Suppressor macrophage treated with lipopolysaccharide for 1 hour (primary cell): ENCODE measurements at regions not wholly inside any gene's neighbourhood (a gene's known extent, or its start where the extent isn't known, plus 50 kb on each side); places are given as distances from the start of the nearest gene placed in this dataset.
"Not testable (repeated sequence)": the region's sequence is repeated elsewhere in the genome, so short reads cannot be mapped to it uniquely, and the experiment has no call there.

Experiments
- DNase-seq, 3 donors: peaks; one replicate each; pipeline ENCODE4 v3.0.0-alpha.2; 2020 to 2022

DNA sequence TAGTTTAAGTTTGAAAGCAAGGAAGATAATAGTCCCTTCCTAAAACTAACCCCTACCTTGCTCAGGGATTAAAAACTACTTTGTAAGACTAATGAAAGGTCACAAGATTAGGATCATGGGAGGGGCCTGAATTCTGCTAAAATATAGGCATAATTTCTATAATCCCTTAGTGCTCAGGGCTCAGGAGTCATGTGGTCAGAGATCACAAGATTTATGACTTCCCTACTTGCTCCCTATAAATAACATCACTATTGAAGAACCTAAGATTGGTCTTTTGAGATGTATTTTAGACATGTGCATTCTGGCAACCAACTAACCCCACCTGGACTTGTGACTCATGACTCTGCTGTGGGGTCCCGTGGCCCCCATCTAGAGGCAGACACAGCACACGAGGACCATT, 81.1 kb downstream of the STMND1 start:
- DNase-seq: no peak

DNA sequence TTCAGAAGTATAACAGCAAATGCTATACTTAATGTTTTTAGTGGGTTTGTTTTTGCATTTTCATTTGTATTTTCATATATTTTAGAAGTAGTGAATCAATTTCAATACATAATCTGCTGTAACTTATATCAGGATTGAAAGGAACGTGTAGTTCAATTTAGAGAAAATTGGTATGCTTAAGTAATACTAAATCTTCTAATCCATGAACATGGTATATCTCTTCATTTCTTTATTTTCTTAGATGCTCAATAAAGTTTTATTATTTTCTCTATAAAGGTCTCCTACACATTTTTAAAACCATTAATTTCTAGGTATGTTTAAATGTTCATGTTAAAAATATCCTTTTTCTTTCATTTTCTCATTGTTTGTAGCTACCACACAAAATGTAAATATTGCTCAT, 85.1 kb downstream of the STMND1 start:
- DNase-seq: no peak

DNA sequence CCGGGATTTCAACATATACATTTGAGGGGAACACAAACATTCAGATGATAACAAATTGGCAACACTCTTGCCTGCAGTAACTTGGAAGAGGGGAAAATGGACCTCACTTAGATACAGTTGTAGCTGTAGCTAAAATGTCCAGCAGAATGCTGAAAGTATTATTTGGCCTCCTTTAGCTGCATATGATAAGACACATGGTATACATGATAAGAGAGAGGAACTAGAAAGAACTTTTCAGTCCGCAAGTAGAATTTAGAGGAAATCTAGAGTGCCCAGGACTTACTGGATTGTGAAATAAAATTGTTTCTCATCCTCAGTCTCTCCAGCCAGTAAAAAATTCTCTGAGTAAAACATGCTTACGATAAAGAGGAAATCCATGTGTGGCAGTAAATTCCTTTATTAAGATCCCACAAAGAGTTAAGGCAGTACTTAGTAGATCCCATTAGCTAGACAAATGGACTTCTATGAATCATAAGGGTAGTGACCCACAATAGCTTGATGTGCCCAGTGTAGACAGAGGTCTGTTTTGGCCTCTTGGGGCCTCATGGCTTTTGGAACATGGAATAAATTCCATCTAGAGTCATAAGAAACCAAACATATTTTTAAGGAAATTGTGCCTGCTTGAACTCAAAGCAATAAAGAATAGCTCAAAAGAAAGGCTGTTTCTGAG, 87.9 kb upstream of the RBM24 start:
- peak in 2 of 3 donors; percentile 20 to 31 for DNase-seq

DNA sequence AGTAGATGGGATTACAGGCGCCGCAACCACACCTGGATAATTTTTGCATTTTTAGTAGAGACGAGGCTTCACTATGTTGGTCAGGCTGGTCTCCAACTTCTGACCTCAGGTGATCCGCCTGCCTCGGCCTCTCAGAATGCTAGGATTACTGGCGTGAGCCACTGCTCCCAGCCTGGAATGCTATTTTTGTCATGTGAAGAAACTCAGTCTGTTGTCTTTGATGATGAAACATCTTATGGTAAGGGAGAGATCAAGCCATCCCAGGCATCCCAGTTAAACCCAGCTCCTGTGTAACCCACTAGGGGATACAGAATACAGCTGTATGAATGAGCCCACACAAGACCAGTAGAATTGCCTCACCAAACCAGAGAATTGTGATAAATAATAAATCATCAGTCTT, 83.6 kb upstream of the RBM24 start:
- DNase-seq: no peak

DNA sequence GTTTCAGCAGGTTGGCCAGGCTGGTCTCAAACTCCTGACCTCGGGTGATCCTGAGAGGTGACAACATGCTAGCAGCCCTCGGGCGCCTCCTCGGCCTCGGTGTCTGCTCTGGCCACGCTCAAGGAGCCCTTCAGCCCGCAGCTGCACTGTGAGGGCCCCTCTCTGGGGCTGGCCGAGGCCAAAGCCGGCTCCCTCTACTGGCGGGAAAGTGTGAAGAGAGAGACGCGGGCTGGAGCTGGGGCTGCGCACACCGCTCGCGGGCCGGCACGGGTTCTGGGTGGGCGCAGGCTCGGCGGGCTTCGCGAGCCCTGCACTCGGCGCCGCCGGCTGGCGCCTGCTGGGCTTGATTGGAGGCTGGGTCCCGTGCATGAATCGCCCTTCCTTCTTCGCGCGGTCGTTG, 80.8 kb upstream of the RBM24 start:
- no peak for DNase-seq

DNA sequence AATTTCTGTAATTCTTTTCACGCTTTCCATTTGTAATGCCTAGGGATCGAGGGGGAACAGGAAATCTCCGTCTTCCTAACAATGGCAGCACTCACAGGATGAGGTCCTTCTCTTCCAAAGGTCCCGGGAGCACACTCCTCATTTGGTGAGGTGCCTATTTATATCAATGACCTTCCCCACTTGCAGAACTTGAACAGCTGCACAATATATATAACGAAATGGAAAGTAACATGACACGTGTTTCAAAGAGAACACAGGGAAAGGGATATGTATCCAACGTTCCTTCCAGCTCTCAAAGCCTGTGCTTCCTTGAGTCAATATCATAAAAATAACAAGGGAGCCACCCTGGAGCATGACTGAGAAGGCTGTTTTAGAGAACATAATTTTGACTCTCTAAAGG, 78.6 kb upstream of the RBM24 start:
- DNase-seq: no peak

DNA sequence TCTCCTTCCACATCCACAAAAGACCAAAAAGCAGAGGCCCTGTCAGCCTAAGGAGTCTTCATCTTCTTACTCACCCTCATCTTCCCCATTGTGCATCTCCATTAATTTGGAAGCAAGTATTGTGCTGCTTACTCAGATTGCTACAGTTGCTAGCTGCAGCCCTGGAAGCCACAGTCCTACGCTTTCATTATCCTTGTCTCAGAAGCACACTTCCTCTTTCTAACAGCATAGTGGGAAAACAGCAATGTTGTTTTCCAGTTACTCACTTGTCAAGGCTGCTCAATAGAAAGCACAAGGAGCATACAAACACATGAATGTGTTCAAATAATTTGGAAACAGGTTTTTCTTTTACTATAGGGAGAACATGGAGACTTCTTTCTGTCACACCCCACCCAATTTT, 76.6 kb upstream of the RBM24 start:
- peak; percentile 33 to 44 (median 43) for DNase-seq

DNA sequence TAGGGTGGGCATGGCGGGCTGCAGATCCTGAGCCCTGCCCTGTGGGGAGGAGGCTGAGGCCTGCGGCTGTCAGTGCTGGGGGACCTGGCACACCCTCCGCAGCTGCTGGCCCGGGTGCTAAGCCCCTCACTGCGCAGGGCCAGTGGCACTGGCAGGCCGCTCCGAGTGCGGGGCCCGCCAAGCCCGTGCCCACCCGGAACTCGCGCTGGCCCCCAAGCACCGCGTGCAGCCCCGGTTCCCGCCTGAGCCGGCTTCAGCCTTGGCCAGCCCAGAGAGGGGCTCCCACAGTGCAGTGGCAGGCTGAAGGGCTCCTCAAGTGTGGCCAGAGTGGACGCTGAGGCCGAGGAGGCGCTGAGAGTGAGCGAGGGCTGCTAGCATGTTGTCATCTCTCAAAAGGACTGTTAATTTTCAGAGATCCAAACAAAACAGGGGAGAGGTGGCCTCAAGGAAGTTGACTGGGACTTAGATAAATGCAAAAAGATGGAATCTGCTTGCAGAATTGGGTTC, 74.5 kb upstream of the RBM24 start:
- DNase-seq: no peak

DNA sequence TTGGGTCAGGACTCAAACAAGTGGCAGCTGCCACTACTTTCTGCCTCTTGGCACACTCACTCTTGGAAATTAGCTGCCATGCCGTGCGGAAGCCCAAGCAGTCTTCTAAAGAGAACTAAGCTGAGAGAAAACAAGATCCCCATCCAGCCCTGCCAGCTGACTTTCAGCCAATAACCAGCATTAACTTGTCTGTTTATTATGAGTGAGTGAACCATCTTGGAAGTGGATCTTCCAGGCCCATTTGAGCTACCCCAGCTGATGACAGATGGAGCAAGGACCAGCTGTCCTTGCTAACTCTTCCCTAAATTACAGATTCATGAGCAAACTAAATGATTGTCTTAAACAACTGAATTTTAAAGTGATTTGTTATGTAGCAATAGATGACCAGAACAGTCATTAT, 73.9 kb upstream of the RBM24 start:
- no peak for DNase-seq

DNA sequence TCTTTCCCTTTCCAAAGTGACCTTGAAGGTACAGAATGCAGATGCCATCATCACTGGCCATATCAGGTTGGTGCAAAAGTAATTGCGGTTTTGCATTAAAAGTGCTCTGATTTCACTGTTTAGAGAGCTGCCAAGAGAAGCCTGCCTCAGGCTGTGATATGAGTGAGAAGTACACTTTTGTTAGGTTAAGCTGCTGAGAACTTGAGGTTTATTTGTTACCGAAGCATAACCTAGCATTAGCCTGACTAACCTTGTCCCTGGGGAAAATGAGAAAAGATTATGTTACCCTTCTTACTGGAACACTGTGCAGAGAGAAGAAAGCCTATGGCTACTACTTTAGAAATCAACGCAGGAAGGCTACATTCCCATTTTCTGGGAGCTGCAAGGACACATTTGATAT, 70.5 kb upstream of the RBM24 start:
- no peak for DNase-seq

DNA sequence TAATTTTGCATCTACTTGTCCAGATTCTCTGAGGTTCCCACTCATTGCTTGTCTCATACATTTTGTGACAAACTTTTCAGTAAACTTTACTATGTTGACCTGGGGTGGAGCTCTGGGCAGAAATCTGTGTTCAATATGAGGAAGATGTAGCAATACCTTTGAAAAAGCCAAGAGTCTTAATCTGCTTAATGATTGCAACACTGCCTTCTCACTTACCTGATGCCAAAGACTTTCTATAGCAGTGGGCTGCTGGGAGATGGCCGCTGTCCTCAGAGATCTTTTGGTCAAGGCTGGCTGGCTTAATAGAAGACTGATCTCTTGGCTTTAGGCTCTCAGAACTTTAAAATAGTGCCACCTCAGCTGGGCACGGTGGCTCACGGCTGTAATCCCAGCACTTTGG, 70.1 kb upstream of the RBM24 start:
- no peak for DNase-seq

DNA sequence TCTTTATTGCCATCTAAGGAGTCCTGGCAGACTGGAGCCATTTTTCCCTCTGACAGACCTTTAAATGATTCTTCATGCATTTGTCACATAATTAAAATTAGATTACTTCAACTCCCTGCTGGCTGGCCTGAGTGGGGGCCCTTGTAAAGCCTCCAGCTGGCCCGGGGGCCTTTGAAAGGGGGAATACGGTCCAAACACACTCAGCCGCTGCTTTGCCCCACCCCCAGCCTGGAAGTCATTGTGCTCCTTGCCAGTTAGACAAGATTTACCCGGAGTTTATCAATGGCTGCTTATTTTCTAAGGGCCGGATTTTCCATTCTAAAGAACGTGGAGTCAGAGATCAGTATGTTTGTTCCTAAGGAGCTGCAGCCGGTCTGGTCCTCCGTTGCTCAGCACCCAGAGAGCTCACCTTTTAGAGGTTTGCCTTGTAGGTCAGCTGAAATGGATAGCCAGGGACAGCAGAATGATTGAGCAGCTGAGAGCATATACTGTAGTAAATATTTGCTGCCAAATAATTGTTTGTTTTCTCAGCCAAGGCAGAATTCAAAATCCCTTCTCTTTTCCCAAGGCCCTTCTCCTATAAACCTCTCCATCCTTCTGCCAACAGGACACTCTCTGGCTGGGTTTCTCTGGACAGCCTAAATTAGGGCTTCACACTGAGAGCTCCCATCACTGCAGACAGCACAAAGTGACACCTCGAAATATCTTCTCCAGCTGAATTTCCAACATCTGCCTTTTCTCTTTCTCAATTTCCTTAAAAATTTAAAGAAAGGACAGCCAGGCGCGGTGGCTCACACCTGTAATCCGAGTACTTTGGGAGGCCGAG, 68.4 kb upstream of the RBM24 start:
- no peak for DNase-seq

DNA sequence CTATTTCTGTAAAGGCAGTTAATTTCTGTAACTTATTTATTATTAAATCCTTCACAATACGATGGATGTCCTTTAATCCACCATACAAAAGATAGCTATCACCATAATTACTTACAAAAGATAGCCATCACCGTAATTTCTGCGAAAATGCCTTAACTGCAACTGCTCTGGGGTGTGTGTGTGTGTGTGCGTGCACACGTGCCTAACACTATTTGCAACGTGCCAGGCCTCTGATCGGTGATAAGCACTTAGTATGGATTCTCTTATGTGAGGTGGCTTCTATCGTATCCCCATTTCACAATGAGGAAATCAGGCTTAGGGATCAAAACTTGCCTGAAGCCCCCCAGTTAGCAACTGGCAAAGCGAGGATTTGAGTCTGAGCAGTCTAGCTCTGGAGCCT, 67.1 kb upstream of the RBM24 start:
- DNase-seq: no peak

DNA sequence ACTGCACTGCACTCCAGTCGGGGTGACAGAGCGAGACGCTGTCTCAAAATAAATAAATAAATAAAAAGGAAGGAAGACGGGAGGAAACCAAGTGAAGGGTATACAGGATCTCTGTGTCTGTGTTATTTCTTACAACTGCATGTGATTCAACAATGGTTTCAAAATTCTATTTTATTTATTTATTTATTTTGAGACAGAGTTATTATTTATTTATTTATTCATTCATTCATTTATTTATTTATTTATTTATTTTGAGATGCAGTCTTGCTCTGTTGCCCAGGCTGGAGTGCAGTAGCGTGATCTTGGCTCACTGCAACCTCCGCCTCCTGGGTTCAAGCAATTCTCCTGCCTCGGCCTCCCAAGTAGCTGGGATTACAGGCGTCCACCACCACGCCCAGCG, 64.2 kb upstream of the RBM24 start:
- DNase-seq: not testable (repeated sequence)

DNA sequence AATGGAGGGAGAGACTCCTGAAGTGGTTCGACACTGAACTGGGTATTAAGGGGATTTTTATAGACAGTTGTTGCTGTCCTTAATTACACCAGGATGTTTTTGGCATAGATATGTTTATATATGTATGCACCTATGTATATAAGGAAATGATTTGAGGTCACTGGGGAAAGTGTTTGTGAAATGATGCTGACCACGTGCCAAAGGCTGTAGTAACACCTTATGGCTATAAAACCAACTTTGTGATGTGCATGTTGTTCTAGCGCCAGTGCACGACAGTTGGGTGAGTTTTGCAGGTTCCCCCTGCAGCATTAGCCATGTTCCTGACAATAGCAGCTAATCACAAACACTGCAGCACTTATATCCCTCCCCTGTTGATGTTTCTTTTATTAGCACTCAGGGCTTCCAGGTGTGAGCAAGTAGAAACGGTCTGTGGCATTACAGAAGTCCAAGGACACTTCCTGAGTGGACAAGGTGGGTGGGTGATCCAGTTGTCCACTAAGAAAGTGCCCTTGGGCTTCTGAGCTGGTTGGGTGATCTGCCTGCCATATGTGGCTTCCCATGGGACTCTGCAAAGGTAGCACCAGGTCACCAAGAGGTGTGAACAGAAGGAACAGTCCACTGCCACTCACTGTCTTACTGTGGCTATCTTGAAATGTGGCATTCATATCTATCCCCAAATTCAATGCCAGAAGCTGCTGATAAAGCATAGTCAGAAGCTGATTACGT, 63.0 kb upstream of the RBM24 start:
- DNase-seq: no peak

DNA sequence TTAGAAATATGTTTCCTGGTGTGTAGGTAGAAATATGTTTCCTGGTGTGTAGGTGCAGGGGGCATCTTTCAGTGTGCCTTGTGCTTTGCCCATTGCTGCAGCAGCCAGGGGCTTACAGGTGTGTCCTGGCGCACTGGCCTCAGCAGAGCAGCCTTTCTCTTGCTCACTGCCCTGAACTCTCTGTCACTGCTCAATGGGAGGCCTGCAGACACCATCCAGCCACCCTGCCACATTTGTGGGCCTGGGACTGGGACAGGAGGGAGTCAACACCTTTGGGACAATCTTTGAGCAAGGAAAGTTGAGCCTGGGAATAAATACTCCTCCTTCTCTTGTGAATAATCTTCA, 62.4 kb upstream of the RBM24 start:
- no peak for DNase-seq

DNA sequence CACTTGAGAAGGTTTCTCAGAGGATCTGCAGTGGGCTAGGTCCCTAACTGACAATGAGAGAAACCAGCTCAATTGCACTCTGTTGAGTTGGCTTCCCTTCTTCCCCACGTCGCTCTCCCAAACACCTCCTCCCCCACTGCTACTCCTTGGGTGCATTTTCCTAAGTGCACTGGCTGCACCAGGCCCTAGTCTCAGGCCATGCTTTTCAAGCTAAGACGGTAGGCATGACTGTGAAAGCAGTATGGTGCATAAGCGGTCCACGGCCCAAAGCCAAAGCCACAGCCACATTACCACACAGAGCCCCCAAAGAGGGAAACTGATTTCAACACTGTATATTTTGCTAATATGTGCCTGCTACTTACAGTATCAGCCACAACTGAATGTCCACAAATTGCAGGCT, 62.1 kb upstream of the RBM24 start:
- no peak for DNase-seq

DNA sequence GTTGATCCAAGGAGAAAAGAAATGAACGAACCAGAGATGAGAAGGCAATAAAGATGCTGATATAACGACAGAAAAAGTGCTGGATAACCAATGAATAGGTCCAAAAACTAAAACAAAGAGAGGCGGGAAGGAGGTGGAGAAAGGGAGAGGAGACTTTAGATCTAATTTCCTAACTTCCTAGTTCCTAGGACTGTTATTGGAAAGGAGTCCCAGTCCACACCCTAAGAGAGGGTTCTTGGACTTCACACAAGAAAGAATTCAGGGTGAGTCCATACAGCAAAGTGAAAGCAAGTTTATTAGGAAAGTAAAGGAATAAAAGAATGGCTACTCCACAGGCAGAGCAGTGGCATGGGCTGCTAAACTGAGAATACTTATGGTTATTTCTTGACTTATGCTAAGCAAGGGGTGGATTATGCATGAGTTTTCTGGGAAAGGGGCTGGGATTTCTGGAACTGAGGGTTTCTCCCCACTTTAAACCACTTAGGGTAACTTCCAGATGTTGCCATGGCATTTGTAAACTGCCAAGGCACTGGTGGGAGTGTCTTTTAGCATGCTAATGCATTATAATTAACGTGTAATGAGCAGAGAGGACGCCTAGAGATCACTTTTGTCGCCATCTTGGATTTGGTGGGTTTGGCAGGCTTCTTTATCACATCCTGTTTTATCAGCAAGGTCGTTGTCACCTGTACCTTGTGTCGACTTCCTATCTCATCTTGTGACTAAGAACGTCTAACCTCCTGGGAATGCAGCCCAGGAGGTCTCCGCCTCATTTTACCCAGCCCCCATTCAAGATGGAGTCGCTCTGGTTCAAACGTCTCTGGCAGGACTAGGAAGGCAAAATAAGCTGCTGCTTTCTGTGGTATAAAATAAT, 60.9 kb upstream of the RBM24 start:
- no peak for DNase-seq

DNA sequence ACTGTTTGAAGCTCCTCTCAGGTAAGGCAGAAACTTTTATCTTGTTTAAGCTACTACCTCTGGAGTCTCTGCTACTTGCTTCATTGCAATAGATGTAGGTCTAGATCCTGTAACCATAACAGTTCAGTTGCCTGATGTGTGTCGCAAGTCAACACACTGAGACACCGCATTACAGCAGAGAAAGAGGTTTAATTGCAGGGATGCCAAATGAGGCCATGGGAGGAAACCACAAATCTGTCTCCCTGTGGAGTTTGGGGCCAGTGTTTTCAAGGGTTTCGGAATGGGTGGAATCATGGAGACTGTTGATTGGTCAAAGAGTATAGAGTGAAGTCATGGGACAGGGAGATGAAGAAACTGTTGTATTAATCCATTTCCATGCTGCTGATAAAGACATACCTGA, 57.1 kb upstream of the RBM24 start:
- no peak for DNase-seq

DNA sequence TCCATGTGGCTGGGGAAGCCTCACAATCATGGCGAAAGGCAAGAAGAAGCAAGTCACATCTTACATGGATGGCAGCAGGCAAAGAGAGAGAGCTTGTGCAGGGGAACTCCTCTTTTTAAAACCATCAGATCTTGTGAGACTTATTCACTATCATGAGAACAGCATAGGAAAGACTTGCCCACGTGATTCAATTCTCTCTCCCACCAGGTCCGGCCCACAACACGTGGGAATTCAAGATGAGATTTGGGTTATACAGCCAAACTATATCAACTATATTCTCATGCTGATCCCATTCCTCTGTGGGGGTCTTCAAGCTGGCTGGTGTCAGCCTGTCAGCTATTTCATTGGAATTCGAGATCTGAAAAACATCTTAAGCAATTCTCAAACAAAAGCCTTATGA, 56.7 kb upstream of the RBM24 start:
- DNase-seq: not testable (repeated sequence)

DNA sequence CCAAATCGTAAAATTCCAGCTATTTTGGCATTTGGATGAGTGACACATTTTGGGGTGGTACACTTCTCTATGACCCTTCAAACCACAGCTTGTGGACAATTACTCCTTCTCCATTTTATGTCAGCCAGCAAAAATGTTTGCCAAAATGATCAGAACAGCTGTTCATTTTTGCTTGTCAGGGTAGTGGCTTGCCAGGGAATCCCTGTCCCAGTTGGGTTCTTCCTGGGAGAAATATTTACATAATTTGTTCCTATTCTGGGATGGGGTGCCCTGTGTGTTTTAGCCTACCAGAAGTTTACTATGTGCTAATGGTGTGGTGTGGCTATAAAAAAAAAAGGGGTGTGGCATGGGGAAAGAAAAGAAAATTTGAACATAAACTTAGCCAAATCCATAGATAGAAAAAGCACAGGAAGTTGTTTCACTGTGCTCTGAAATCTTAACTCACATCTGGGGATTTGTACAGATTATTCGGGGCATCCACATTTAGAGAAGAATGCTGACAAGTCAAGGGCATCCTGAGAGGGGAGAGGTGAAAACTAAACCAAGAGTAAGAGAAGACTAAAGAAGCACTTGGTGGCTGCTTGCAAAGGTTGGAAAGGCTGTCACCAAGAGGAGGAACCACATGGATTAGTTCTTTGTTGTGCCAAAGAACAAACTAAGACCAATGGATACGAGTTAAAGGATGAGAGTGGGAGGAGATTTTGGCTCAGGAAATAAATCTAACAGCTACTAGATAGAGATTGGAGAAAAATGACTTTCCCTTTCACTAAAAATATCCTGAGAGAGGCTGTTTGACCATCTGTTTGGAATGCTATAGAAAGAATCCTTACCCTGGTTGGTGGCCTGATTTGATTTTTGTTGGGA, 55.2 kb upstream of the RBM24 start:
- no peak for DNase-seq

DNA sequence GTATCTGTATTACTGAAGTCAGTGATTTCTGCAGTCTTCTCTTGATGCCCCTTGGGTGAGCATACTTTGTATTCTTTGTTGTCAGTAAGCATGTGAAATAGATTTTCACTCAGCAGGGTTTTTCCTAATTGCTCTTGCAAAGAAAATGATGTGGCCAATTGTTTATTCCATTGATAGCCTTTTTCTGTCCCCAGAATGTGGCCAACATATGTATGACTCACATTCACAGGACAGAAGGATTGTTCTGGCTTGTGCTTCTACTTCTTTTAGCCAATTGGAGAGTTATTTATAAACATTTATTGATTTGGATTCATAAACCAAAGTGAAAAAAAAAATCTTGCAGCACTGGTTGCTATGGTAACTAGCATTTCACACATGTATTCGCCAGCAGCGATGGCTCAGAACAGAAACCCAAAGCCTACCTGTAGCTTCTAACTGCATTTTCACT, 54.4 kb upstream of the RBM24 start:
- no peak for DNase-seq
